Activated CD8-positive, alpha-beta memory T cell treated with anti-CD3 and anti-CD28 coated beads for 4 hours (primary cell): ENCODE measurements at regions not wholly inside any gene's neighbourhood (a gene's known extent, or its start where the extent isn't known, plus 50 kb on each side); places are given as distances from the start of the nearest gene placed in this dataset.

Experiments
- DNase-seq, 2 donors: peaks; one replicate each; pipeline ENCODE4 v3.0.0-alpha.2; 2020; ENCODE audit warnings: low read depth in 2 of 2

DNA sequence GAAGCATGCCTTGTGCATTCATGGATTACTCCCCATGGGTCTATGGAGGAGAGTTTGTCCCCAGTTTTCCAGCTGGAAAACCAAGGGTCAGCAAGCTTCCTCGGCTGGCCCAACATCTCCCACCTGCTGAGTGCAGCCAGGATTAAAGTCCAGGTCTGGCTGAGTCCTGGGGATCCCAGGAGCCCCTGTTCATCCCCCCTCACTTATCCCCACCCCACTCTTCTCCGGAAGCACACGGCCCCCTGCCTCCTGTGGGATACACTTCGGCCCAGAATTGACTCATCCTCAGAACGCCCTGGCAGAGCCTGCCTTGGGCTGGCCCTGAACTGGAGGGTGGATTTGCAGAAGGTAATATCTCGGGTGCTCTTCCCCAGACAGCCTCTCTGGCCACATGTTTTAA lies 276.1 kb downstream of the NPHP4 start:
- no peak for DNase-seq

DNA sequence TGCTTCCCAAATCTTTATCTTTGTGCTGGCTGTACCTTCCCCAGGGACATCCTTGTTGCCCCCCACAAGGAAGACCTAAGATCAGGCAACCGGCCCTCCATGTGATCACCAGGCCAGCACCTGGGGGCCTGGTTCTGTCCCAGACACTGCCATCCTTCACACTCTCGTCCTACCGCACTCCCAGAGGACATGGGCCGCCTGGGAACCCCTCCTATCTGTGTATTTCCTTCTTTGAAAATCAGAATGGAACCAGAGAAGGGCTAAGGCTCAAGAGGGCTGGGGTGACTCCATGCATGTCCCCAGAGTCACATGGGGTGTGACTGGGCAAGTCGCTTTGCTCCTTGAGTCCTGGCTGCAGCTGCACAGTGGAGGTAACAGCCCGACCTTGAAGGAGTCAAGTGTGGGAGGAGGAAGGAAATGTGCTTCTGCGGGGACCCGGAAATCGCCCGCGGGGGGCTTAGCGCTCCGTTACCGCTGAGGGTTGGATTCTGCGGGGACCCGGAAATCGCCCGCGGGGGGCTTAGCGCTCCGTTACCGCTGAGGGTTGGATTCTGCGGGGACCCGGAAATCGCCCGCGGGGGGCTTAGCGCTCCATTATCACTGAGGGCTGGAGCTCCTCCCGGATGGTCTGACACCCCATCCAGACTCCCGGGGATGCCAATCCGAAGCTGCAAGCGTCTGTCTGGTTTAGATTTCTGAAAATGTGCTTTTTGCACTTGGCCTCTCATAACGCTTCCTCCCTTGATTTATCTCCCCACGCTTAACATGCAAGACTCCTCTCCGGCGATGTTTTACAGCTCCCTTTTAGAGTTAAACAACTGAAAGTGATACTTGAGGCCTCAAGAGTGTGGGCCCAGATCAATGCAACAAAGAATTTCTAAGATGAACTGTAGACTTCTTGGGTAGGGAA lies 278.9 kb downstream of the NPHP4 start:
- DNase-seq = no peak

DNA sequence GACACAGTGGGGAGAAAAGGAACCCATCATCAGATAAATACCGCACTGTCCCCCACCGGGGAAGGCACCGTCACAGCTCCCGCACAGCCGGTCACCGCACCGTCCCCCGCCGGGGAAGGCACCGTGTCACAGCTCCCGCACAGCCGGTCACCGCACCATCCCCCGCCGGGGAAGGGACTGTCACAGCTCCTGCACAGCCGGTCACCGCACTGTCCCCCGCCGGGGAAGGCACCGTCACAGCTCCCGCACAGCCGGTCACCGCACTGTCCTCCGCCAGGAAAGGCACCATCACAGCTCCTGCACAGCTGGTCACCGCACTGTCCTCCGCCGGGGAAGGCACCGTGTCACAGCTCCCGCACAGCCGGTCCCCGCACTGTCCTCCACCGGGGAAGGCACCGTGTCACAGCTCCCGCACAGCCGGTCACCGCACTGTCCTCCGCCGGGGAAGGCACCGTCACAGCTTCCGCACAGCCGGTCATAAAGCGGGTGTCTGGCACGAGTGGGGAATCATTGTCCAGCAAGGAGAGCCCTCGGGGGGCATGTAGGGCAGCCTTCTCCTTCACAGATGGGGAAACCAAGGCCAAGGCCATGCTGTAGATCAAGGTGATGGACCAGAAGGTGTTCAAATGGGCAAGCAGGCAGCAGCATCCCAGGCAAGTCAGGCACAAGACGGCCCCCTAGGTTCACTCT lies 280.1 kb downstream of the NPHP4 start:
- no peak for DNase-seq

DNA sequence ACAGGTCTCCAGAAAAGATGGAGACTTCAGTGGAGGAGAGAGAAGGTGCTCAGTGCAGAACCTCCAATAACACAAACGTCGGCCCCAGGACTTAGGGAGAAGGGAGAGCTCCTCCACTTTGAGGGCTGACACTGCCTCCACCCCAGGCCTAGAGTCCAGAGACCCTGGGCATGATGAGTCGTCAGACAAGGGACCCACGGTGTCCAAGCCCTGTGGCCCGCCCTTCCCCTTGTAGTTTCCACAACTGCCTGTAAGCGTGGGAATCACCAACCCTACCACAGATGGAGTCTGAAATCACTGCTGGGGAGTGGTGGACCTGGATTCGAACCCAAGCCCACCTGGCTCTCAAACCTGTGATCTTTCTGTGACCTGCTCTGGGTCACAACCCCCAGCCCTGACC lies 281.1 kb downstream of the NPHP4 start:
- no peak for DNase-seq

DNA sequence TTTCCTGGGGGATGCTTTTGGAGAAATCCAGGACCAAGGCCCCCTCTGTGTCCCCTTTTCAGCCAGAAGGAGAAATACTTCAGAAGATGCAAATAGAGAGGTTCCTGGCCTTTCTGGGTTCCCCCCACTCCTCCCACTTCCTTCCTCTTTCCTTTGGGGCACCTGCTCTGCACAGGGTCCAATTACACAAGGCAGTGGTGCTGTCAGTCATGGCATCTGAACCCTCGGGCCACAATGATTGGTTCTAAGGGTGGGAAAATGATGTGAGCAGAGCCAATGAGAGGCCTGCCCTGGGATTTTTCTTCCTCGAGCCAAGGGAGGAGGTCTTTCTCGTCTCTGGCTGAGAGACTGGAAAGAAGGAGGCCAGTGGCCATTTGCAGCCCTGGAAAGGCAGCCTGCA lies 282.2 kb downstream of the NPHP4 start:
- no peak for DNase-seq

DNA sequence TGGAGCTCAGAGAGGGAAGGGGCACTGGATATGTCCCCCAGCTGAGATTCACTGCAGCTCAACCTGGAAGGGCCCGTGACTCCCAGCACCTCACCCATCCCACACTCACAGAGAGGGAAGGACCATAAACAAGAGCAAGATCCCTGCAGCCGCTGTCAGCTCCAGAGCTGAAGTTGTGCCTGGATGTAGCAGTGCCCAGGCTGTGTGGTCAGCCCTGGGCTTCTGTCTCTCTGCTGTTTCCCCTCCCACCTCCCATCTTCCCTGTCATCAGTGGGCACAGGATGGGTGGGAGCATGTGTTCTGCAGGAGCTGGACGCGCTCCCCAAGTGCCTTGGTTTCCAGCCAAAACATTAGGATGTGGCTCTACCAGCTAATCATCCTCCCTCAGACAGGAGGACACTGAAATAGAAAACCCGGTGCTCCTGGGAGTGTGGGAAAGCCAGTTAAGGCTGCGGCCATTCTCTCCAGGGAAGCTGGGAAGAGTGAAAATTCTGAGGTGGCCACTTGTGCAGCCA lies 282.7 kb downstream of the NPHP4 start:
- no peak for DNase-seq

DNA sequence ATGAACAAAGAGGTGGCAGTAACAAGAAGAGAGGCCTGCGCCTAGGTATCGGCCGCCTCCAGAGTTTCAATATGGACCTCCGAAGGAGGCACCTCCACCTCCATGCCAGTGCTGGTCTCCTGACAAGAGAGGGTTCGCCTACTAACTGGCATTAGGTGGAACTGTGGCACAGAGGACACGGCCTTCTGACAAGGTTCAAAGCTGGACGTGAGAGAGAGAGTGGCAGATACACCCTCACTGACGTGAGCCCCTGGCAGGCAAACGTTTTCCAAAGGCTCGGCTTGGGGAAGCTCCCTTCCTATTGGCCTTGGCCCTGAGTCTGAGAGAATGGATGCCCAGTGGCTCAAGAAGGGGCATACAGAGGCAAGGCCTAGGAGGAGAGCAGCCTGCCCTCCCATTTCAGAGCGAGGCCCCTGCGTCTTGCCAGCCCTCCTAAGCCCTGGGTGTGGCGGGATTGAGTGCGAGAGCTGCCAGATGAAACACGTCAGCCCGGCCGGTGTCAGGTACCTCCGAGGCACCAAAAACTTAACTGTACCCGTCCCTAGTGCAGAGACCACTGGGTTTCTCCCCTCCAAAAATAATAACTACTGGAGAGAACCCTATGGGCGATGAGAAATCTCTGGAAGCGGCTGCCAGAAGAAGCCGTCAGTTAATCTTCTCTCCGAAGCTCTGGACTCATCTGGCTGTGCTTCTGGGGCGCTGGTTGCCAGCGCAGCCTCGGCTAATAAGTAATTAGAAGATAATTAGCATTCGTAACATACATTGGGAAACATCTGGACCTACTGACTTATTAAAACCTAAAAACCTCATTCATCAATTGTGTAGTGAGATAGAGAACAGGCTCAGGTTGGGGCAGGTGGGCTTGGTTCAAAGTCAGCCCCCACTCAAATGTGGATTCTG lies 283.6 kb downstream of the NPHP4 start:
- DNase-seq = no peak

DNA sequence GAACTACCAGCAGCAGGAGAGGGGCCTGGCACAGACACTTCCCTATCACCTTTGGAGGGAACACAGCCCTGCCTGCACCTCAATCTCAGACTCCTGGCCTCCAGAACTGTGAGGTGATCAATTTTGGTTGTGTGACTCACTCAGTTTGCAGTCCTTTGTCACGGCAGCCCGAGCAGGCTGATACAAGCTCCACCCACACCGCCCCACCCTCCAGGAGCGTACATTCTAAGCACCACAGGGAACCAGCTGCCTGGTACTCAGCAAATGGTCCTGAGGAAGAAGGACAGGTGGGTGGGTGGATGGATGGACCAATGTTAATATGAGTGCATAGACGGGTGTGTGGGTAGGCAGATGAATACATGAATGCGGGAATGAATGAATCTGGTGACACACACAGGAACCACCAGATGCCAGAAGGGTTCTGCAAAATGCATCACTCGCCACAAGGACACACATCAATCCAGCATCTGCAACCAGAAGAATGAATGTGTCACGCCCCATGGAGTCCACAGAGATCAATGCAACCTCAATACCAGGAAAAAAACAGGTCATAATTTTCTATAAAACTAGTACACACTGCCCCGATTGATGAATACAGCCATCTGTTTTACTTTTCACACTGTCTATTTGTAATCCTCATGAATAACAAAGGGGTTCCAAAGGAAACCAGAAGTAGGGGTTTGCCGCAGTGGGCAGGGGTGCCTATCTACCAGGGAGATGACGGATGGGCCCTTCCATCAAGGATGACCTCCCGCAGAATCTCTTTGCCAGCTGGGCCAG lies 284.5 kb downstream of the NPHP4 start:
- DNase-seq = no peak

DNA sequence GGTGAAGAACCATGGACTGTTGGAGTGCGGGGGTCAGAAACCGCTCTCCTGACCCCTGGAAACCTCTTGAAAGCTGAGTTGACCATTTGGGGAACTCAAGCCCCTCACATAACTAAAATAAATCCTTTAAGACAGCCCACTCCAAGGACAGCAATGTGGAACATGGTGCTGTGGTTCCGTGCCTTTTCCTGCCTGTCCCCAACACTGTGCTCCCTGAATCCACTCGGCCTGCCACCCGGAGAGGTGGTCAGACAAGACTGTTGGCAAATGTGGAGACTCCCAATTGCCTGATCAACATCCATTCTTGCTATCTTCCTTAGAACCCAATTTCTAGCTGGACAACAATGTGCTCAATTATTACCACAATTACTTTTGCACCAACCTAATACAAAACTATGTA lies 286.0 kb downstream of the NPHP4 start:
- no peak for DNase-seq

DNA sequence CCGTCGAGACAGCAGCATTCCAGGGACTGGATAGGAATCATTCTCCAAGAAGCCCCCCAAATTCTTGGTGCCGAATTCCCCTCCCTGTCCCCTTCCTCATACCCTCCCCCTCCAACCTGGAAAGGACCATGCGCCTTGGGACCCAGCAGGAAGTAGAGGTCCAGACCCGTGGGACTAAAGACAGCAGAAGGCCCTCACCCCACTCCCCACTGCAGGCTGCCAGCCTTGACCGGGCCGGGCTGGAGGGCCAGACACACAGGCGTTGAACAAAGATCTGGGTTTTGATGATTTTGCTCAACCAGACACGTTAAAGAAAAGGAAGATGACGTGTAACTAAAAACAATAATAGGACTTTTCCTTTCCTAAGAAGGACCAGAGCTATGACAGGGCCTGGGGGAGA lies 286.5 kb downstream of the NPHP4 start:
- no peak for DNase-seq

DNA sequence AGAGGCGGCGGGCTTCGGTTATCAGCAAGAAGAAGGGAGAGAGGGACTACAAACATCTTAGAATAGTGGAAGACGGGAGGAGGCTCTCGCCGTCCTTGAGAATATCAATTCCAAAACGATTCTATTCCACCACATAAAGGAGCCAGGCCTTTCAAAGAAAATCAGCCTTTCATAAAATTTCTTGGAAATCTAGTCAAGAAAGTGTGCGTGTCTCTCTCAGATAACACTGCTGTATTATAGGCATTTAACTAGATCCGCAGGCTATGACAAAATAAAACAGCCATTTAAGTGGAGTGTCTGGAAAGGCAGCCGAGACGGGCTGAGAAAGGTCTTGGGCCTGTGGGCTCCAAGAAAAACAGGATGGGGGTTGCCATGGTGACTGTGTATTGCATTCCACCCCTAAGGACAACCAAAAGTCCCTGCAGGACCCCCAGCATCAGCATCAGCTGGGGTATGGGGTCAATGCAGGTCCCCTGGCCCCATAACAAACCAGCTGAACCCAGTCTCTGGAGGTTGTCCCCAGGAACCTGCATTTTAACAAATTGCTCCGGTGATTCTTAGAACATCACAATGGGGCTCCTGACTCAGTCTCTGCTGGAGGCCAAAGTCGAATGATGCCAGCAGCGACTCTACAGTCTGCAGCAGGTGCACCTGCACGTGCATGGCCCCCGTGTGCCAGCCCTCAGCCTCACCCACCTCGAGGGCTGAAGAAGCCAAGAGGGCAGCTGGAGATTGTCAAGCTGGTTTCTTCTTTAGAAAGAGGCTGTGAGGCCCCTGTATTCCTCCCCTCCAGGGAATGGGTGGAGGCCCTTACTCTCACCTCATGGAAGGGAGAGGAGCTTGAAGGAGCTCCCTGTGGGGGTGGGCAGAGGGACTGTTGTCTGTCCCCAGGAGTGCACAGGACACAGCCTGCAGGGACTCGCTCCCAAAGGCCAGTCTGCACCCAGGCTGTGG lies 287.4 kb downstream of the NPHP4 start:
- no peak for DNase-seq

DNA sequence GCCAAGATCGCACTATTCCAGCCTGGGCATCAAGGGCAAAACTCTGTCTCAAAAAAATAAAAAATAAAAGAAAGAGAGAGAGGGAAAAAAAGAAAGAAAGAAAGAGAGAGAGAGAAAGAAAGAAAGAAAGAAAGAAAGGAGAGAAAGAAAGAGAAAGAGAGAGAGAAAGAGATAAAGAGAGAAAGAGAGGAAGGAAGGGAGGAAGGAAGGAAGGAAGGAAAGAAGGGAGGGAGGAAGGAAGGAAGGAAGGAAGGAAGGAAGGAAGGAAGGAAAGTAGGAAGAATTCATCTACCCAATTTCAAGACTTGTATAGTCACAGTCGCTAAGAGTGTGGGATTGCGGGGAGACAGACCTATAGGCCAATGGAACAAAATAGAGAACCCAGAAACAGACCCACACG lies 290.6 kb downstream of the NPHP4 start:
- DNase-seq = no peak

DNA sequence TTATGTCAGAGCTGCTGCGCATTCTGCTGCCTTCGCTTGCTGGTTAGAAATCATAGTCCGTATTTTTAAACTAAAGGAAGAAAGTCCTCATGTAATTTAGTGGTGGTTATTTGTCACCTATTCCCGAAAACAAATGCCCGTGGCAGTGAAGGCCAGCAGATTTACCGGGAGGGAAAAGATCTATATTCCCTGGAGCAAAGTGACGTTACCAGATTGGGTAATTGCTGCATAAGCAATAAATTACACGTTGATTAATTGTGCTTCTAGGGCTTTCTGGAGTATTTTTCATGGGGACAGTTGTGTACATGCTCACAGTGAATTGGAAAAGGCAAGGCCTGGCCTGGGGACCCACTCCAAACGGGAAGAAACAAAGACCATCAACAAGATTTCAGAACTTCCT lies 298.7 kb downstream of the NPHP4 start:
- DNase-seq = no peak

DNA sequence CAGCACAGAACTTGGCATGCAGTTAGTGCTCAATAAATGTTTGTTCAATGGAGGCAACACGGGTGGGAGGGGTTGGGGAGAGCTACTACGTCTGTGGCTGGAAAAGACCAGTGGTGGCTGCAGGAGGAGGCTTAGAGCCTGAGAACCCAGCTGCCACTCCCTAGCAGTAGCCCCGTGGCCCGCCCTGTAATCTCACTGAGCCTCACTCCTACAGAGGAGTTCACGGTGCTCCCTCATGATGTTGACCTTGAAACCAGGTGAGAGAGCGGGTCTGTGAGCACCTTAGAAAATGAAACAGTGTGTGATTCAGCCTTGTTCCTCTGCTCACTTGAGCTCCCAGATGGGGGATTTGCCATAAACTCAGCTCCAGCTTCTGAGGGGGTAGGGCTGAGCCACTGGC lies 299.6 kb downstream of the NPHP4 start:
- no peak for DNase-seq

DNA sequence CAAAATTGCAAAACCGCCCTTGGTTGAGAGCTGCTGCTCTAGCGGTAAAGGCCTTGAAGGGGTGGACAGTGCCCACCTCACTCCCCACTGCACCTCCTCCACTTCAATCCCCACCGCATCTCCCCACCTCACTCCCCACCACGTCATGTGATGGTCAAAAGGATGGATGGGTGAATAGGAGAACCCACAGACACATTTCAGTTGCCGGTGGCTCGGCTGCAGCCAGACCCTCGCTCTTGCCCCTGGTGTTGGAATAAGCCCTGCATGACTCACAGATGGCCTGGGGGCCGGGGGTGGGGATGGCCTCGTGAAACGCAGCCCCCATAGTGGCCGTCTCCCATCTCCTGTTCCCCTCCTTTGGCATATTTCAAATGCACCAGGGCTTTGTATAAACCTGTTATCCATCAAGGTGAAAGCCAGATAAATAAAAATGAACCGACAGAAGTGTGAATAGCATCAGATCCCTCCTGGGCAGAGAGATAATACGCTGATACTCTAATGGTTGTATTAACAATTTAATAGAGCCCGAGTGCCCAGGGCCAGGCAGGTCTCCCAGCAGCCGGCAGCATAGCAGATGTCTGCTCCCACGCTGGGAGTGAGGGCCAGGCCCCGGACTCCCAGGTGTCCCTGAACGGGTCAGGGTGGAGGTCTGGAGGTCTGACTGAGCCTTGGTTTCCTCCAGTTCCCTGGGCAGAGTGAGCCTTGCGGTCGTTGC lies 300.3 kb downstream of the NPHP4 start:
- no peak for DNase-seq

DNA sequence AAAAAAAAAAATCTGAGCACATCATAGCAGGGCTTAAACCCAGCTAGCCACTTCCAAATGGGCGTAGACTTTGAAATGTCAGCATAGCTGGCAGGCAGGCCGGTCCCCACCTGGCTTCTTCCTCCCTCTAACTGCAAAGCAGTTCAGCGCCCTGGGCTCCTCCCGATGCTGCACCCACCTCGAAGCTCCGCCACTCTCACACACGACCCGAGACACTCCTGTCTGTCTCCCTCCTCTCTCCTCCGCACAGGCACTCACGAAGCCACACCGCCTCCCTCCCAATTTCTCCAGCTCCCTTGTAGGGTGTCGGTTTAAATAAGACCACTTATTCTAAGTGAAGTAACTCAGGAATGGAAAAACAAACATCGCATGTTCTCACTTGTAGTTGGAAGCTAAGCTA lies 301.3 kb downstream of the NPHP4 start:
- no peak for DNase-seq

DNA sequence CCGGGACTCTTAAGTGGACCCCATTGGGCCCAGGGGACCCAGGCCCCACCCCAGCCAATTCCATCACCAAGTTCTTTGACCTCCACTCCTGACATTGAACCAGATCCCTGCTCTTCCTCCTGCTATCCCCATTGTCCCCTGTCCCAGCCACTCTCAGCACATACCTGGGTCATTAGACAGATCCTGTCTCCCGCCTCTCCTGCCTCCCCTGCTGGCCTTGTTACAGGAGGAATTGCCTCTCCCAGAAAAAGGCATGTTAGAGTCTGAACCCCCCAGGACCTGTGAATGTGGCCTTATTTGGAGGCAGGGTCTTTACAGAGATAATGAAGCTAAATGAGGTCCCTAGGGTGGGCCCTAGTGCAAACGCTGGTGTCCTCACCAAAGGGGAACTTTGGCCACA lies 301.9 kb downstream of the NPHP4 start:
- no peak for DNase-seq

DNA sequence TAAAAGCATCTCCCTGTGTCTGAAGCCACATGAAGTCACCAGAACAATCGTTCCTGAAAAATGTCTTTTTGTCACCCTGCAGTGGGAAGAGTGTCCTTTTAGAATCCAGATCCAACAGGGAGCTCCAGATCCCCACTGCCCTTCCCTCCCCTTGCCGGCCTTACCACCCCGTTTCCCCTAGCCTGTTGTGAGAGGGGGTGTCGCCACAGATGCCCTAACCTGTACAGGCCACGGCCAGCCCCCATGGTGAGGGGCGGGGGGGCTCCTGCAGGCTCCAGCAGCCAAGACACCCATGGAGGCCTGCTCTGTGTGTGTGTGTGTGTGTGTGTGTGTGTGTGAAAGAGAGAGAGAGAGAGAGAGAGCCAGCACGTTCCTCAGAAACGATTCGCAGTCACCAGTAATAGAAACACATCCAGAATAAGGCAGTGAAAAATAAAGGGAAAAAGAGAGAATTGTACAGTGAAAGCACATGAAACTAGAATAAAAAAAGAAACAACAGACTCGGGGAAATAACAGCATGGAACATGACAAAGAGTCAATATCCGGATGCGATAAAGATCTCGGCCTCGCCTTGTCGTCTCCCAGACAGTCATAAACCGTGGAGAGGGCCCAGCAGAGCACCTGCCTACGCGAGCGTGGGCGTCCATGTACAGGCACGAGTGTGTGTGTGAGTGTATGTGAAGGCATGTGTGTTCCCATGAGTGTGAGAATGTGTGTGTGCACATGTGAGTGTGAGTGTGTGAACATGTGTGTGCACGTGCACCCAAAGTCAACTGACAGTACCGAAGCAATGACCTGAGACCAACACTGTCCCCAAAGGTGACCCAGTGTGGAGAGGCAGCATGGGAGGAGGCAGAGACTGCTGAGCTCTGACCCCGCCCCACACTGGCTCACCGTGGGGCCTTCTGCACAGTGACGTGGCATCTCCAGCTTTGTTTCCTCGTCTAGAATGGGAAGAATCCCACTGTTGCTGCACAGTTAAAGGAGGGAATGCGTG lies 303.8 kb downstream of the NPHP4 start:
- no peak for DNase-seq
